GM18498 (cell line): ENCODE measurements at regions not wholly inside any gene's neighbourhood (a gene's known extent, or its start where the extent isn't known, plus 50 kb on each side); places are given as distances from the start of the nearest gene placed in this dataset.

Experiments used
- ATAC-seq: cut with Tn5 transposase; IDR thresholded peaks from one replicate; pipeline ENCODE4 v1.9.1; 2021; ENCODE audit warnings: mild to moderate bottlenecking, moderate library complexity; ENCODE audit not compliant: unreplicated experiment

DNA sequence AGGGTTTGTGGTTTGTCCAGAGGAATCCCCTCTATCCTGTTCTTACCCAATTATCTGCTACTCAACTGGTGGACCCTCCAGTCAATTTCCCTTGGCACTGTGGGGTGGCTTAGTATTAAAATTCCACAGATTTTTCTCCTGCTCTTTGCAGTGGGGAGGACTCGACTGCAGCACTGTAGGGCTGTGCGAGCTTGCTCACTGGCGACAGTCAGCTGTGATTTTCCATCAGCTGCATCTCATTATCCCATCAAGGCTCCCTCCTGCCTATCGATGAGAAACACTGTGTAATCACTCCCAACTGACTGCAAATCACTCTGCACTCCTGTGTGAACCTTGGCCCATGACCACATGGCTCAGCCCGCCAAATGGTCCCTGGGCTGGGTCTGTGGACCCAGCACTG is 90.5 kb upstream of the MAF start:
- ATAC-seq = no peak

DNA sequence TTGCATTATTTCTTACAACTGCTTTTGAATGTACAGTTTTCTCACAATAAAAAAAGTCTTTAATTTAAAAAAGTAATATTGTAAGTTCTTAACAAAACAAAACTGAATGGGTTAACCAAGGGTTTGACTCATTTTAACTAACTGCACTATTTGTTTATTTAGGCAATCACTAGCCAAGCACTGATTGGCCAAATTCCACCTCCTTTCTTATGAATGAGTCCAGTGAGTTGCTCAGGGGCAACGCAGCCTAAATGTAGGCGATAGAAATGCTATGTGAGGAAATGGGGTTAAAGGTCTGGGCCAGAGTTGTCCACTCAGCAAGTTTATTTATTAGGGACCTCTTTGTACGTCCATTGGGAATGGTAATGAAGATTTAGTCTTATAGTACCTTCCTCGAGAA is 89.6 kb upstream of the MAF start:
- ATAC-seq = no peak

DNA sequence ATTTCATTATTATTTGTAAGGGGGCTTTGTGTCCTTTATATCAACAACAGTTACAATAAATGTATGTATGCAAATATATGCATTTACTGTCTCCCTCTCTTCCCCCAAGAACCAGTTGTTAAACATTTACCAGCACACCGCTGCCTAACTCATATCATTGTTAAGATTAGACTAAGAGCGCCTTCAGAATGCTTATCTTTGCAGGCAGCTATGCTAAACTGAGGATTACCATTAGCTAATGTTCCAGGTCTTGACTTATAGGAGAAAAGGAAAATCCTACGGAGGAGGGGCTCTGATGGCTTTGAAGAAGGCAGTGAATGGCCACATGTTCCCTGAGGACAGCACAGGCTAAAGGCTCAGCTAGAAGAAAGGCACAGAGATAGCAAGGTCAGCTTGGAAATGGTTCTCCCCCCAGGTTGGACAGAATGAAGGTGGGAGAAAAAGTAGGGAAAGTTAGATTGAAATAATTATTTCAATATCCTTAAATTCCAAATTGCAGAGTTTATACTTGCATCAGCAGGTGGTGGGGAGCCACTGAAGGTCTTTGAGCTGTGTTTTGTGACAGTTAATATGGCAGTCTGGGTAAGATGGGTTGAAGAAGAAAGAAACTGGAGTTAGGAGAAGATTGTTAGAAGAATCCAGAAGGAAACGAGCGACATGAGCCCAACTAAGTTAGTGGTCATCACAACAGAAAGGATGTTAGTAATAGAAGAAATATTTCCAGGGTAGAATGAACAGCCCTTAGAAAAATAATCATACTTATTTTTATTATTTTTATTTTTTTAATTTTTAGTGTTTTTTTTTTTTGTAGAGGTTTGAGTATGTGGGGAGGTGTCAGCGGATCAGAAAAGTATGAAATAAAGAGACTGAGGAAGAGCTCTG is 87.0 kb upstream of the MAF start:
- no peak for ATAC-seq

- no peak for ATAC-seq
Measured at GRCh38 chr16:79685871-79686270, 85.3 kb upstream of the MAF start.

DNA sequence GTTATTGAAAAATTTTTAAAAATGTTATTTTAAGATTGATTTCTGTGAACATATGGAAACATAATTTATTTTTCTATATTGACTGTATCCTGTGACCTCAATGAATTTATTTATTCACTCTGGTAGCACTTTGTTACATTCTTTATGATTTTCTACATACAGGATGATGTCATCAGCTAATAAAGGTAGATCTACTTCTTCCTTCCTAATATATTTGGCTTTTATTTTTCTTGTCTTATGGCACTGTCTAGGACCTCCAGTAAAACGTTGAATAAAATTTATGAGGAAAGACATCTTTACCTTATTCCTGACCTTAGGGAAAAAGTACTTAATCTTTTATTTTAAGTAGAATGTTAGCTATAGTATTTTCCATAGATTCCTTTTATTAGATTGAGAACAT is 78.8 kb upstream of the MAF start:
- no peak for ATAC-seq

GRCh38 chr16:79677799-79678530 is 77.4 kb upstream of the MAF start:
- ATAC-seq = no peak

GRCh38 chr16:79673635-79674034 is 73.1 kb upstream of the MAF start:
- no peak for ATAC-seq

- ATAC-seq = no peak
Measured at GRCh38 chr16:79672524-79672923, 72.0 kb upstream of the MAF start.

DNA sequence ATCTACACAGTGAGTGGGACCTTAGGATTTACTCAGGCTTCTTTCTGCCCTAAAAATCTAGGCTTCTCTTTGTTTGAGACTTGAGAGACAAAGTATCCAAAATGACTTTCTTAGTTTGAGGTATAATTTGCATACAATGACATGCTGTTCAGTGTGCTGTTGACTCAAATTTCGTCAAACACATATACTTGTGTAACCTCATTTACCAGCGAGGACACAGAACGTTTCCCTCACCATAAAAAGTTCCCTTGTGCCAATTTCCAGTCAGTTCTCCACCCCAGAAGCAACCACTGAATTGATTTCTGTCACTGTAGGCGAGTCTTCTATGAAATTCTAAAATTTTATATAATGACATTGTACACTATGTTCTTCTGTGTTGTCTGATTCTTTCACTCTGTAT is 68.0 kb upstream of the MAF start:
- ATAC-seq = no peak

DNA sequence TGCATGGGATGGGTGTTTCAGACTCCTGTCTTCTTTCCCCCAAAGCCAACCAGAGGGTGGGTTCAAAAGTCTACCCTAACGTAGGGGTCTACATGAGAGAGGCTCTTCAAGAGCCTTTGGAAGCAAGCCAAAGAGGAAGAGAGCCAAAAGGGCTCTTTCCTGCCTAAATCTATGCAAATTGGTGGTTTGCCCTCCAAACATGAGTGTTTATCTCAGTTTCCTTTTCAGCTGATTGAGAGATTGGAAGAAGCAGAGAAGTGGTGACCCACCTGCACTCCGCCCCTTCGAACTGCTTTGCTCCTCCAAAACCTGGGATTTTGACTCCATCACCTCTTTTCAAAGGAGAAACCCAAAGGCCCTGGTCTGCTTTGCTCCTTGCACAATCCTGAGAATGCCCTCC is 65.4 kb upstream of the MAF start:
- no peak for ATAC-seq

- ATAC-seq = no peak
Measured at GRCh38 chr16:79664407-79664806, 63.9 kb upstream of the MAF start.

DNA sequence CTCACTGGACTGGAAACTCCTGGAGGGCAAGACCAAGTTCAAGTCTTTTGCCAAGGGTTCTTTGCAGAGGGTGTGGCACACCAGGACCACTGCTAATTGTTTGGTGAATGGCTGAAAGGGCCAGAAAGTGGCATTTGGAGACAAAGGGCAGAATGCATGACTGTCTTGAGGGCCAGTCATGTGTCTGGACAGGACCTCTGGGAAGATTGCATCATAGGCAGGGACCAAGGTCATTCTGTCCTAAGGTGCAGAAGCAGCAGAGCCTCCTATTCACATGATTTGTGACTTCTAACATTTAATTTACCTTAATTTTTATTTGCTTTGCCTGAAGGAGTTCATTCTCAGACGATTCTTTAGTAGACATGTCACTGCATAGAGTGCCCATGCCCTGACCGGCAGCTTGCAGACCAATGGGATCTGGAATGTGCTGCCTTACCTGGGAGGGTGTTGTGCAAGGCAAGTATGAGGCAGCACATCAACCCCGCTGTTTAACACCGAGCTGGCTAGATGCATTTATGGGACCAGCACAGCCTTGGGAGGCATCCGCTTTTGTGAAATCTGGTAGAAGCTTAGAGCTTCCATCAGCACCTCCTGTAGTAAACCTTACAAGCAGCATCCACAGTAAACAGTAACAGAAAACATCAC is 62.3 kb upstream of the MAF start:
- no peak for ATAC-seq

GRCh38 chr16:79662122-79662521 is 61.6 kb upstream of the MAF start:
- ATAC-seq = no peak

DNA sequence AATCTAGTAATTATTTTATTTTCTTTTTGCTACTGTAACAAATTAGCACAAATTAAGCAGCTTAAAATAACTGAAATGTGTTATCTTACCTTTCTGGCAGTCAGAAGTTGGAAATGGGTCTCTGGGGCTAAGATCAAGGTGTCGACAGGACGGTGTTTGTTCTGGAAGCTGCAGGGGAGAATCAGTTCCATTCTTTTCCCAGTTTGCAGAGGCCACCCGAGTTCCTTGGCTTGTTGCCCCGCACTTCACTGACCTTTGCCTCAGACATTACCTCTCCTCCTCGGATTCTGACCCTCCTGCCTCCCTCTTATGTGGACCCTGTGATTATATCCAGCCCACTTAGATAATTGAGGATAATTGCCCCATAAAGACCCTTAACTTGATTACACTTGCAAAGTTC is 61.0 kb upstream of the MAF start:
- ATAC-seq = no peak

DNA sequence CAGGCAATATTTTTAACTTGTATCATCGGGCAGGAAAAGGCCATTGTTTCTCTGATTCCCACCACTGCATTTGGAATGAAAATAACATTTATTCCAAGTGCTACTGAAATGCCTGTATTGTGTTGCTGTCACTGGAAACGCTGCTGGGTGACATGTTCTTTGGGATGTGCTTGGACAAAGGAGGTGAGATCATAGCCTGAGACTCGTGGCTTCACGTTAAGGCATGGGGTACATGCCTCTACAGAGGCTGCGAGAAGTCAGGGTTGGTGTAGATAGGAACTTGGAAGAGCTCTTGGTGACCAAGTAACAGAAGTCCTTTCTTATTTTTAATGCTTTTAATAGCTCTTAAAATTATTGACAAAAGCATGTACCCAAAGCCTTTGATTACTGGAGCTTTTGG is 58.8 kb upstream of the MAF start:
- ATAC-seq = no peak

GRCh38 chr16:79658301-79659033 is 57.9 kb upstream of the MAF start:
- no peak for ATAC-seq

GRCh38 chr16:79656553-79657115 is 56.1 kb upstream of the MAF start:
- ATAC-seq = no peak

- no peak for ATAC-seq
Measured at GRCh38 chr16:79653373-79653891, 52.9 kb upstream of the MAF start.

GRCh38 chr16:79651363-79651762 is 50.8 kb upstream of the MAF start:
- ATAC-seq = no peak
